Activated CD8-positive, alpha-beta memory T cell treated with anti-CD3 and anti-CD28 coated beads for 24 hours (primary cell): ENCODE measurements at regions not wholly inside any gene's neighbourhood (a gene's known extent, or its start where the extent isn't known, plus 50 kb on each side); places are given as distances from the start of the nearest gene placed in this dataset.

Source experiments
- DNase-seq: peaks from one replicate; pipeline ENCODE4 v3.0.0-alpha.2; 2020

GRCh38 chr21:35233756-35234155 lies 184.7 kb upstream of the RUNX1 start:
- no peak for DNase-seq

- no peak for DNase-seq
Observed at GRCh38 chr21:35232545-35233176, 183.6 kb upstream of the RUNX1 start.

- no peak for DNase-seq
Observed at GRCh38 chr21:35231090-35231489, 182.0 kb upstream of the RUNX1 start.

- no peak for DNase-seq
Observed at GRCh38 chr21:35229290-35229689, 180.2 kb upstream of the RUNX1 start.

- DNase-seq: no peak
Observed at GRCh38 chr21:35227786-35228185, 178.7 kb upstream of the RUNX1 start.

GRCh38 chr21:35226968-35227744 lies 178.1 kb upstream of the RUNX1 start:
- no peak for DNase-seq

- no peak for DNase-seq
Observed at GRCh38 chr21:35226328-35226727, 177.2 kb upstream of the RUNX1 start.

GRCh38 chr21:35225573-35225972 lies 176.5 kb upstream of the RUNX1 start:
- DNase-seq: no peak

GRCh38 chr21:35223480-35224156 lies 174.5 kb upstream of the RUNX1 start:
- no peak for DNase-seq

GRCh38 chr21:35222541-35222941 lies 173.4 kb upstream of the RUNX1 start:
- DNase-seq: no peak

GRCh38 chr21:35222021-35222420 lies 172.9 kb upstream of the RUNX1 start:
- DNase-seq: no peak

- DNase-seq: no peak
Observed at GRCh38 chr21:35220301-35220700, 171.2 kb upstream of the RUNX1 start.

GRCh38 chr21:35219719-35220118 lies 170.6 kb upstream of the RUNX1 start:
- no peak for DNase-seq

- DNase-seq: no peak
Observed at GRCh38 chr21:35219291-35219690, 170.2 kb upstream of the RUNX1 start.

- DNase-seq: no peak
Observed at GRCh38 chr21:35217504-35218060, 168.5 kb upstream of the RUNX1 start.

GRCh38 chr21:35216996-35217395 lies 167.9 kb upstream of the RUNX1 start:
- no peak for DNase-seq

GRCh38 chr21:35215870-35216269 lies 166.8 kb upstream of the RUNX1 start:
- DNase-seq: no peak

GRCh38 chr21:35212393-35213127 lies 163.5 kb upstream of the RUNX1 start:
- DNase-seq: no peak

- no peak for DNase-seq
Observed at GRCh38 chr21:35211782-35212181, 162.7 kb upstream of the RUNX1 start.

- DNase-seq: no peak
Observed at GRCh38 chr21:35210093-35210492, 161.0 kb upstream of the RUNX1 start.

GRCh38 chr21:35208810-35209517 lies 159.9 kb upstream of the RUNX1 start:
- no peak for DNase-seq

- no peak for DNase-seq
Observed at GRCh38 chr21:35208104-35208503, 159.0 kb upstream of the RUNX1 start.
